Memory B cell (primary cell): ENCODE measurements at regions not wholly inside any gene's neighbourhood (a gene's known extent, or its start where the extent isn't known, plus 50 kb on each side); places are given as distances from the start of the nearest gene placed in this dataset.
A peak's percentile ranks its signal among the peaks of the same experiment; 100 is the strongest.

Experiments used
- ATAC-seq: fragments of 150-1000 bp; cut with Tn5 transposase; 2 replicates; pipeline ENCODE4 v1.10.0; 2021; ENCODE audit warnings: low read depth, mild to moderate bottlenecking, moderate library complexity
- DNase-seq, 2 donors: peaks; one replicate each; pipeline ENCODE4 v3.0.0; 2022; ENCODE audit warnings: low spot score in 2 of 2
- H3K27ac Mint-ChIP-seq: one replicate; pipeline ENCODE4 v1.8.0; 2022; ENCODE audit warnings: mild to moderate bottlenecking, moderate library complexity, mixed read lengths
- H3K27me3 Mint-ChIP-seq: one replicate; pipeline ENCODE4 v1.8.0; 2022; ENCODE audit warnings: mixed read lengths
- H3K36me3 Mint-ChIP-seq: one replicate; pipeline ENCODE4 v1.8.0; 2022; ENCODE audit warnings: mild to moderate bottlenecking, mixed read lengths
- H3K4me1 Mint-ChIP-seq: one replicate; pipeline ENCODE4 v1.8.0; 2022; ENCODE audit warnings: mixed read lengths
- H3K4me3 Mint-ChIP-seq: one replicate; pipeline ENCODE4 v1.8.0; 2022; ENCODE audit warnings: mild to moderate bottlenecking, moderate library complexity, mixed read lengths
- H3K9me3 Mint-ChIP-seq: one replicate; pipeline ENCODE4 v1.8.0; 2022; ENCODE audit warnings: mixed read lengths

DNA sequence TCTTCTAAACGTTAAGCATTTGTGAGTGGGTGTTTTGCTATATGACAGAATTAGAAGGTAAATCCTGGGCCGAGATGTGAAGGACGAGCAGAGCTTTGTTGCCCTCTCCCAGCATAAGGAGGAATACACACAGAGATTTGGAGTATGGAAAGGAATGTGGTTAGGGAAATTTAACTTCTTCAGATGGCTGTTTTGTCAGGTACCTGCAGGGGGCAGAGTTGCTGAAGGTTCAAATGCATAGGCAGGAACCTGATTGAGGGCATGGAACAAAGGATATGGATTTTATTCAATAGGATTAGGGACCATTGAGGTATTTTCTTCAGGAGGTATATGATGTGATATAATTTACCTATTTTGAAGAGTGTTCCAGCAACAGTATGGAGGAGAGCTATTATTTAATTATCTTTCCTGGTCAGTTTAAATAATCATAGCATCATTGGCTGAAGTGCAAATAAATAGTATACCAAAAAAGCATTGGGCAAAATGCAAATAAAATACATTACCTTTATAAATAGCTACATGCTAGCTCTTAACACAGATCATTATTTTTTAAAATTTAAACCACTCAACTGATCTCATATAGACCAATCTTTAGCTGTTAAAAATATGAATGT lies 143.6 kb downstream of the SLIT2 start:
- peak in 1 of 2 donors; percentile 11 for DNase-seq
- ATAC-seq, result no peak
- Mint-ChIP-seq H3K4me1 (no peaks in the 10 kb centered on the region), H3K27me3 (peaks cover 3% of the 10 kb centered on the region), H3K36me3 (no peaks in the 10 kb centered on the region), H3K4me3 (no peak overlapping the region), H3K27ac (no peak overlapping the region), H3K9me3 (peaks cover 2% of the 10 kb centered on the region)

GRCh38 chr4:20403290-20403689 lies 151.6 kb downstream of the SLIT2 start:
- Mint-ChIP-seq H3K9me3 (peaks cover 2% of the 10 kb centered on the region), H3K36me3 (no peaks in the 10 kb centered on the region), H3K4me3 (no peak overlapping the region), H3K27me3 (peaks cover 3% of the 10 kb centered on the region), H3K4me1 (no peaks in the 10 kb centered on the region), H3K27ac (no peak overlapping the region)
- ATAC-seq (peak; percentile 71), DNase-seq (no peak)

GRCh38 chr4:20403846-20404245 lies 152.1 kb downstream of the SLIT2 start:
- no peaks in the 10 kb centered on the region for H3K4me1 Mint-ChIP-seq

DNA sequence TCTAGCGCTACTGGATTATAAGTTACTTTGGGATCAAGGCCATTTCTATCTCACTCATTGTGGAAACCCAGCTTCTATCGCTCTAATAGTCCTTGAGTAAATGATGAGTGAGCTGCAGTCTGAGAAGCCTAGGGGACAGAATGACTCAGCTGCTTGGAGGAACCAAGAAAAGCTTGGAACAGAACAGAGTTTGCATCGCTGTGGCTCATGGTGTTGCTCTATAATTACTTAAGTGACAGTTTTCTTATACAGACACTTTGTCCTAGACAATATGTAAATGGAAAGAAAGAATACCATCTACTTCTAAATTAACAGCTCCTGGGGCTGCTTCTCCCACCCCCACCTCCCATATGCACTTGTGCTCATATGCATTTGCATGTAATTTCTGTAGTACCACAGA lies 156.9 kb downstream of the SLIT2 start:
- Mint-ChIP-seq H3K36me3 (no peaks in the 10 kb centered on the region), H3K27ac (no peak overlapping the region), H3K4me1 (no peaks in the 10 kb centered on the region), H3K9me3 (peaks cover 2% of the 10 kb centered on the region), H3K27me3 (no peaks in the 10 kb centered on the region), H3K4me3 (no peak overlapping the region)
- DNase-seq (no peak), ATAC-seq (no peak)

More at GRCh38 chr4:20403846-20404245, 152.1 kb downstream of the SLIT2 start:
- DNase-seq (no peak), ATAC-seq (no peak)
- no peak overlapping the region for H3K27ac Mint-ChIP-seq
- no peaks in the 10 kb centered on the region for H3K36me3 Mint-ChIP-seq
- H3K27me3 Mint-ChIP-seq, result peaks cover 3% of the 10 kb centered on the region
- peaks cover 2% of the 10 kb centered on the region for H3K9me3 Mint-ChIP-seq
- no peak overlapping the region for H3K4me3 Mint-ChIP-seq

- Mint-ChIP-seq H3K27ac (no peak overlapping the region), H3K27me3 (peaks cover under 1% of the 10 kb centered on the region), H3K9me3 (peaks cover 2% of the 10 kb centered on the region), H3K36me3 (no peaks in the 10 kb centered on the region), H3K4me3 (no peak overlapping the region), H3K4me1 (peaks cover 1% of the 10 kb centered on the region)
- DNase-seq, result no peak
- ATAC-seq, result no peak
Observed at GRCh38 chr4:20412072-20412471, 160.4 kb downstream of the SLIT2 start.

GRCh38 chr4:20416800-20417199 lies 165.1 kb downstream of the SLIT2 start:
- ATAC-seq (no peak), DNase-seq (no peak)
- Mint-ChIP-seq H3K4me1 (peaks cover 3% of the 10 kb centered on the region), H3K9me3 (no peaks in the 10 kb centered on the region), H3K36me3 (no peaks in the 10 kb centered on the region), H3K27me3 (peaks cover 3% of the 10 kb centered on the region), H3K4me3 (no peak overlapping the region), H3K27ac (no peak overlapping the region)

GRCh38 chr4:20418861-20419451 lies 167.3 kb downstream of the SLIT2 start:
- Mint-ChIP-seq H3K9me3 (no peaks in the 10 kb centered on the region), H3K4me1 (peaks cover 3% of the 10 kb centered on the region), H3K4me3 (peak overlapping the region; percentile 49), H3K27me3 (peaks cover 3% of the 10 kb centered on the region), H3K36me3 (no peaks in the 10 kb centered on the region), H3K27ac (no peak overlapping the region)
- peak; percentile 80 for ATAC-seq
- DNase-seq, result peak in 1 of 2 donors; percentile 14

GRCh38 chr4:20420916-20421602 lies 169.4 kb downstream of the SLIT2 start:
- H3K9me3 Mint-ChIP-seq, result no peaks in the 10 kb centered on the region
- ATAC-seq (no peak), DNase-seq (no peak)
- no peak overlapping the region for H3K4me3 Mint-ChIP-seq
- peaks cover 3% of the 10 kb centered on the region for H3K27me3 Mint-ChIP-seq
- H3K27ac Mint-ChIP-seq, result no peak overlapping the region
- peaks cover 3% of the 10 kb centered on the region for H3K4me1 Mint-ChIP-seq
- H3K36me3 Mint-ChIP-seq, result no peaks in the 10 kb centered on the region

DNA sequence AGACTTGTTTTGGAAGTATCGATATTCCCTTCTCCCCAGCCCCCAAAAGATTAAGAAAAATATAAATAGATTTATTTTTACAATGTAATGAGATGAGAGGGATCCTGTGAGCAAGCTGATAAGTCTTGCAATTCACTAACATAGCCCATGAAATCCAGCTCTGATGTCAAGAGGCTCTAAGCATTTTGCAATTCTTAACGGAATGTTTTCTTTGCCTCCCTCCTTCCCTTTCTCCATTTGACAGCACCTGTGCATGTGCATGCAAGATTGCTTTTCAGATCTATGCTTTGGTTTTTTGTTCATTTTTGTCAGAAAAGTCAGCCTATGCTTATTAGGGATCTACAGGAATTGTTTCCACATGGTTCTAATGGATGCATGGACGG lies 169.9 kb downstream of the SLIT2 start:
- Mint-ChIP-seq H3K27me3 (peaks cover 3% of the 10 kb centered on the region), H3K27ac (no peak overlapping the region), H3K36me3 (no peaks in the 10 kb centered on the region), H3K9me3 (no peaks in the 10 kb centered on the region), H3K4me1 (peaks cover 3% of the 10 kb centered on the region), H3K4me3 (no peak overlapping the region)
- DNase-seq (no peak), ATAC-seq (no peak)

GRCh38 chr4:20422398-20422797 lies 170.7 kb downstream of the SLIT2 start:
- Mint-ChIP-seq H3K4me3 (no peak overlapping the region), H3K36me3 (no peaks in the 10 kb centered on the region), H3K9me3 (no peaks in the 10 kb centered on the region), H3K27me3 (peaks cover 2% of the 10 kb centered on the region), H3K4me1 (no peaks in the 10 kb centered on the region), H3K27ac (no peak overlapping the region)
- DNase-seq, result no peak
- peak; percentile 45 for ATAC-seq

GRCh38 chr4:20423420-20423819 lies 171.7 kb downstream of the SLIT2 start:
- Mint-ChIP-seq H3K4me3 (no peak overlapping the region), H3K27me3 (peaks cover 1% of the 10 kb centered on the region), H3K27ac (no peak overlapping the region), H3K36me3 (no peaks in the 10 kb centered on the region), H3K4me1 (no peaks in the 10 kb centered on the region), H3K9me3 (no peaks in the 10 kb centered on the region)
- DNase-seq (no peak), ATAC-seq (no peak)

GRCh38 chr4:20426028-20426427 lies 174.3 kb downstream of the SLIT2 start:
- ATAC-seq, result no peak
- H3K4me3 Mint-ChIP-seq, result no peak overlapping the region
- peaks cover 1% of the 10 kb centered on the region for H3K27me3 Mint-ChIP-seq
- H3K36me3 Mint-ChIP-seq, result no peaks in the 10 kb centered on the region
- H3K27ac Mint-ChIP-seq, result no peak overlapping the region
- H3K9me3 Mint-ChIP-seq, result no peaks in the 10 kb centered on the region
- no peak for DNase-seq
- no peaks in the 10 kb centered on the region for H3K4me1 Mint-ChIP-seq

- peaks cover 4% of the 10 kb centered on the region for H3K27me3 Mint-ChIP-seq
- DNase-seq (no peak), ATAC-seq (no peak)
- no peak overlapping the region for H3K4me3 Mint-ChIP-seq
- no peaks in the 10 kb centered on the region for H3K4me1 Mint-ChIP-seq
- no peaks in the 10 kb centered on the region for H3K9me3 Mint-ChIP-seq
- no peaks in the 10 kb centered on the region for H3K36me3 Mint-ChIP-seq
- H3K27ac Mint-ChIP-seq, result no peak overlapping the region
Observed at GRCh38 chr4:20428436-20429160, 176.9 kb downstream of the SLIT2 start.

DNA sequence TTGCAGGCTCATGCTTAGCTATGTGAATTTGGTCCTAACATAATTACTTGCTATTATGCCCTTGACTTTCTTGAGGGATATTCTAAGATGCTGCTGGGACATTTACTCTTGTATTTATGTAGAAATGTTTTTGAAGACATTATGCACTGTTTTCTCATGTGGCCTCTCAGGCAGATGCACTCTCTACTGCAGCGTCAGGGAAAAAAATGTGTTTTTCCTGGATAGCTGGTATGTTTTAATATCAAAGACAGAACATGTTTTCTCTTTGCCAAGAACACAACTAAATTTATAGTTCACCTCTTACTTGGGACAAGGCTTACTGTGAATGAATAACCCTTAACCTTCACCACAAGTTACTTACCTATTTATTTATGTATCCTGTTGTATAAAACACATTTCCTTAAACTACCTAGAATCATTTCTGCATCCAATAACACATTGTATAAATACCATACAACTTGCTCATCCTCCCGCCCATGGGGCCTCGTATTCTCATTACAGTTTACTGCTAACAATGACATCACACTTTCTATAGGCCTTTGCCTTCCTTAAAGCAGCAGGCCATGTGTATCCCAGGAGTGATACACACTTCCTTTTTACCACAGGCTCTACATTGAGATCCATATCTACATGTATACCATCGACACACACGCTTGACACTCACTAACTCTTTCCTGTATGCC lies 178.7 kb downstream of the SLIT2 start:
- DNase-seq, result no peak
- no peaks in the 10 kb centered on the region for H3K4me1 Mint-ChIP-seq
- no peak overlapping the region for H3K27ac Mint-ChIP-seq
- no peaks in the 10 kb centered on the region for H3K36me3 Mint-ChIP-seq
- H3K9me3 Mint-ChIP-seq, result no peaks in the 10 kb centered on the region
- ATAC-seq, result no peak
- H3K4me3 Mint-ChIP-seq, result no peak overlapping the region
- H3K27me3 Mint-ChIP-seq, result peaks cover 5% of the 10 kb centered on the region
